BE2C (cell line): ENCODE measurements at regions not wholly inside any gene's neighbourhood (a gene's known extent, or its start where the extent isn't known, plus 50 kb on each side); places are given as distances from the start of the nearest gene placed in this dataset.

Experiments used
- DNase-seq: peaks from one replicate; pipeline ENCODE4 v3.0.0-alpha.2; 2020
- H3K27me3 ChIP-seq: fragments of 250-450 bp; sonication (Bioruptor Pico); 2 replicates; pipeline ENCODE4 v1.5.1; 2020; ENCODE audit warnings: mild to moderate bottlenecking
- H3K36me3 ChIP-seq: fragments of 250-450 bp; sonication (Bioruptor Pico); 2 replicates; pipeline ENCODE4 v1.5.1; 2020; ENCODE audit warnings: mild to moderate bottlenecking
- H3K4me1 ChIP-seq: fragments of 250-450 bp; sonication (Bioruptor Pico); 2 replicates; pipeline ENCODE4 v1.5.1; 2020
- H3K4me3 ChIP-seq: 2 replicates; pipeline ENCODE4 v1.5.1; 2011; ENCODE audit warnings: low read depth, low read length
- H3K9me3 ChIP-seq: fragments of 250-450 bp; sonication (Bioruptor Pico); 2 replicates; pipeline ENCODE4 v1.5.1; 2020
- TF ChIP-seq, protein P1 (sequence below): IDR thresholded peaks from 2 replicates; pipeline ENCODE4 v1.5.1; 2012; ENCODE audit warnings: mild to moderate bottlenecking, low read depth, low read length

DNA sequence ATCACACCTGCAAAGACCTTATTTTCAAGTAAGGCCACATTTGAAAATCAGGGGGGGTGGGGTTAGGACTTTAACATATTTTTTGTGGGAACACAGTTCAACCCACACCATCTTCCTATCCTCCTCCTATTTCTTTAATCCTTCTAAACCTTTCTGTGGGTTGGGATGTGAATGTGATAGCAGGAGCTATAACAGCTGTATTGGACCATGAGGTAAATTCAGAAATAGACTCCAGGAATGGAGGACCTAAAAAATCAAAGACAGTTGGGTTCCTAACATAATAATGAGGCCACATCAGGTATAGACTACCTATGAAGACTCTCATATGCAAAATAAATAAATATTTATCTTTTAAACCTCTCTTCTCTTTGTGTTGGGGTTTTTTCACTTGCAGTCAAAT is 451.4 kb downstream of the XYLT1 start:
- H3K4me3 ChIP-seq, result no peak overlapping the region
- peaks cover 3% of the 10 kb centered on the region; the same call in 1 of the 2 replicates for H3K9me3 ChIP-seq
- no peaks in the 10 kb centered on the region; the same call in 1 of the 2 replicates for H3K4me1 ChIP-seq
- H3K36me3 ChIP-seq, result no peaks in the 10 kb centered on the region
- no peak for DNase-seq
- no peaks in the 10 kb centered on the region for H3K27me3 ChIP-seq
- TF ChIP-seq, protein P1, sequence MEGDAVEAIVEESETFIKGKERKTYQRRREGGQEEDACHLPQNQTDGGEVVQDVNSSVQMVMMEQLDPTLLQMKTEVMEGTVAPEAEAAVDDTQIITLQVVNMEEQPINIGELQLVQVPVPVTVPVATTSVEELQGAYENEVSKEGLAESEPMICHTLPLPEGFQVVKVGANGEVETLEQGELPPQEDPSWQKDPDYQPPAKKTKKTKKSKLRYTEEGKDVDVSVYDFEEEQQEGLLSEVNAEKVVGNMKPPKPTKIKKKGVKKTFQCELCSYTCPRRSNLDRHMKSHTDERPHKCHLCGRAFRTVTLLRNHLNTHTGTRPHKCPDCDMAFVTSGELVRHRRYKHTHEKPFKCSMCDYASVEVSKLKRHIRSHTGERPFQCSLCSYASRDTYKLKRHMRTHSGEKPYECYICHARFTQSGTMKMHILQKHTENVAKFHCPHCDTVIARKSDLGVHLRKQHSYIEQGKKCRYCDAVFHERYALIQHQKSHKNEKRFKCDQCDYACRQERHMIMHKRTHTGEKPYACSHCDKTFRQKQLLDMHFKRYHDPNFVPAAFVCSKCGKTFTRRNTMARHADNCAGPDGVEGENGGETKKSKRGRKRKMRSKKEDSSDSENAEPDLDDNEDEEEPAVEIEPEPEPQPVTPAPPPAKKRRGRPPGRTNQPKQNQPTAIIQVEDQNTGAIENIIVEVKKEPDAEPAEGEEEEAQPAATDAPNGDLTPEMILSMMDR, result no peak

DNA sequence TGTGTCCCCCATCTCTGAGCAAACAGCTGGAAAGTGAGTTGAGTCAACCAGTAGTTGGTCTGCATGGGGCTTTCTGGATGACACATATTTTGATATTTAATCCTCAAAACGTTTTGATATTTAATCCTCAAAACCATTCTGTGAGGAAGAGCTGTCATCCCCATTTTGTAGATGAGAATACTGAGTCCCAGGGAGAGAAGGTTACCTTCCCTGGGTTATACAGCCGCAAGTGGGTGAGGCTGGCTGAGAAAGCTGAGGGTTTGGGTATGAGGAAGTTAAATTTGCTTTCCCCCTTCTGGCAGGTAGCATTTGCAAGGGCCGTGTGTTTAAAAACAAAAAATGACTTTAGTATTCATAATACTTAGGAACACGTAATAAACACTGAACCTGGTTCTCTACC is 447.2 kb downstream of the XYLT1 start:
- no peaks in the 10 kb centered on the region for H3K4me1 ChIP-seq
- no peak for DNase-seq
- H3K27me3 ChIP-seq, result no peaks in the 10 kb centered on the region
- no peak overlapping the region for H3K4me3 ChIP-seq
- no peaks in the 10 kb centered on the region; the same call in none of the 2 replicates for H3K9me3 ChIP-seq
- no peaks in the 10 kb centered on the region for H3K36me3 ChIP-seq
- TF ChIP-seq, protein P1, result no peak

DNA sequence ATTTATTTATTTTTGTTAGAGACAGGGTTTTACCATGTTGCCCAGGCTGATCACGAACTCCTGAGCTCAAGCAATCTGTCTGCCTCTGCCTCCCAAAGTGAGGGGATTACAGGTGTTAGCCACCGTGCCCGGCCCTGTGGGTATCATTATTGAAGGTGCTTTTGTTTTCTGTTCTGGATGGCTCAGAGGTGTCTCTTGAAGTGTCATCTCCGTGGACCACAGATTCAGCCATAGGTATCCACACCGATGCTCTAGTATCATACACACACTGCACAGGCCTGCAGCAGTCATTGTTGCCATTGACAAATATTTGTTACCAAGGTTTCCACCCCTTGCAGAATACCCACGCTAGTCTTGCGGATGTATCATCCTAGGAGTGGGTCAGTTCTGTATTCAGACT is 446.2 kb downstream of the XYLT1 start:
- no peaks in the 10 kb centered on the region for H3K4me1 ChIP-seq
- TF ChIP-seq, protein P1, result no peak
- no peak overlapping the region for H3K4me3 ChIP-seq
- H3K9me3 ChIP-seq, result no peaks in the 10 kb centered on the region; the same call in 1 of the 2 replicates
- no peaks in the 10 kb centered on the region for H3K27me3 ChIP-seq
- no peak for DNase-seq
- no peaks in the 10 kb centered on the region for H3K36me3 ChIP-seq

DNA sequence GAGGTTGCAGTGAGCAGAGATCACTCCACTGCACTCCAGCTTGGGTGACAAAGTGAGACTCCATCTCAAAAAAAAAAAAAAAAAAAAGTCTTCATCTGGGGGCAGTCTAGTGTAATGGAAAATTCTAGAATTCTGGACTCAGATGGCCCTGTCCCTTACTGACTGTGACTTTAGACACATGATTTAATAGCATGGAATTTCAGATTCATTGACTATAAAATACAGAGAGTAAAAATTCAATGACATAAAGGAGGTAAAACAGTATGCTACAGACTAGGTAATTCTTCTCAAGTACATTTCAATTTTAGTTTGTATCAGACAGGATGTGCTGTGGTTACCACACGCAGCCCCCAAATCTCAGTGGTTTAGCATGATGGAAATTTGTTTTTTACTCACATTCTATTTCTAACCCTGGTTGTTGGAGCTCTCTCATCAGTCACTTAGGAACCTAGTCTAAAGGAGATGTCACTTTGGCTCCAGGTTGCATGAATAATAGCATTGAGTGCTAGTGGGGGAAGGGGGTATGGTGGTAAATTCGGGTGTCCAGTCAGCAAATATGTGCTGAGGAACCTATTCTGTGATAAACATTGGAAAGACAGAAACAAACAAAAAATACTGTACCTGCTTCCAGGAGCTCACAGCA is 444.0 kb downstream of the XYLT1 start:
- no peaks in the 10 kb centered on the region; the same call in 1 of the 2 replicates for H3K9me3 ChIP-seq
- H3K27me3 ChIP-seq, result no peaks in the 10 kb centered on the region
- no peaks in the 10 kb centered on the region for H3K36me3 ChIP-seq
- no peak overlapping the region for H3K4me3 ChIP-seq
- TF ChIP-seq, protein P1, result no peak
- no peak for DNase-seq
- no peaks in the 10 kb centered on the region for H3K4me1 ChIP-seq

DNA sequence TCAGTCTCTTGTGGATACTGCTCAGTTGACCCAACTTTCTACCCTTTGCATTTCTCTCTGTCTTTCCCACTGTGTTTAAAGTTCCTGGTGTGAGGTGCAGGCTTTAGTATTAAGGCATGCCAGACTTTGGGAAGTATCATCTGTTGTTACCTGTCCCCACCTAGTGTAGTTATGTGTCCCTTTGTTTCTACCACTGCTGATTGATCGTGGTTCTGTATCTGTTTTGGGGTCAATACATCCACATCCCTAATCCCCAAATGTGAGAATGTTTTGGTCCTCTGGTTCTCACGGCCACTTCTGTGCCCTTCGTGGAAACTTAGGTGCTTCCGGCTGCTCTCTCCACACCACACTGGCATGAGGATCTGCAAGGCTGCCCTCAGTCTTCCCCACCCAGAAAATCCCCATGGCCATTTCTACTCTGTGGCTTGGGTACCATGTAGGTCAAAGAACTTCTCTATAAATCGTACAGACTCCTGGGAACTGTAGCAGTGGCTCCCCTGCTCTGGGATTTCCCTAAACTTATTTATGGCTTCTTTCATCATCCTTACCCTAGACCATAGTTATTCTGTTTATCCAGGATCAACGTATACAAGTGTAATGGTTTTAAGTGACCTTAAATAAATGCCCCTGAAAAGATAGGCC is 443.2 kb downstream of the XYLT1 start:
- no peaks in the 10 kb centered on the region for H3K36me3 ChIP-seq
- no peaks in the 10 kb centered on the region for H3K27me3 ChIP-seq
- no peak for DNase-seq
- TF ChIP-seq, protein P1, result no peak
- H3K4me1 ChIP-seq, result no peaks in the 10 kb centered on the region
- no peaks in the 10 kb centered on the region; the same call in 1 of the 2 replicates for H3K9me3 ChIP-seq
- H3K4me3 ChIP-seq, result no peak overlapping the region
